Testis (tissue), 2 donors: ENCODE measurements at regions not wholly inside any gene's neighbourhood (a gene's known extent, or its start where the extent isn't known, plus 50 kb on each side); places are given as distances from the start of the nearest gene placed in this dataset.

Experiments used
- DNase-seq: peaks from one replicate; pipeline ENCODE4 v3.0.0-alpha.2; 2019
- H3K27ac ChIP-seq, 2 donors: fragments of 200-600 bp; sonication (generic); one replicate each; pipeline ENCODE4 v1.5.1; 2019
- H3K27me3 ChIP-seq: fragments of 200-600 bp; sonication (generic); one replicate; pipeline ENCODE4 v1.5.1; 2019
- H3K36me3 ChIP-seq: fragments of 200-600 bp; sonication (generic); one replicate; pipeline ENCODE4 v1.5.1; 2017; ENCODE audit warnings: low read depth; ENCODE audit errors: missing control alignments
- H3K4me1 ChIP-seq: fragments of 200-600 bp; sonication (generic); one replicate; pipeline ENCODE4 v1.5.1; 2019
- H3K4me3 ChIP-seq, 2 donors: fragments of 200-600 bp; sonication (generic); one replicate each; pipeline ENCODE4 v1.5.1; 2017 to 2019
- H3K9me3 ChIP-seq: fragments of 200-600 bp; sonication (generic); one replicate; pipeline ENCODE4 v1.5.1; 2017
- CTCF ChIP-seq, 3 experiments: fragments of 450-650 bp in 2 of 3; fragments of 200-600 bp in 1 of 3; sonication (generic) in 1 of 3; IDR thresholded peaks; one replicate each; pipeline ENCODE4 v1.5.1; 2016 to 2019; ENCODE audit warnings: antibody characterized with exemption in 3 of 3, mild to moderate bottlenecking in 2 of 3, moderate library complexity in 1 of 3
- POLR2A ChIP-seq: fragments of 450-650 bp; IDR thresholded peaks from one replicate; pipeline ENCODE4 v1.6.1; 2017; ENCODE audit warnings: antibody characterized with exemption, mild to moderate bottlenecking, moderate library complexity
- WGBS, 2 donors: methylation state at CpG; one replicate each; pipeline ENCODE4 v1.1.5; 2018; 5-methylcytosine and 5-hydroxymethylcytosine counted together
- intact Hi-C: fragments of 100-400 bp; cut with DNase I; formaldehyde crosslinking; loops from one replicate; pipeline ENCODE4 v1.15.1; 2023; ENCODE audit warnings: low total_unique reads

GRCh38 chr6:153927867-153928266 lies 111.2 kb upstream of the OPRM1 start:
- Histone ChIP-seq H3K27me3 (no peaks in the 10 kb centered on the region), H3K9me3 (no peaks in the 10 kb centered on the region), H3K36me3 (no peaks in the 10 kb centered on the region), H3K4me1 (no peaks in the 10 kb centered on the region), H3K27ac (no peak overlapping the region), H3K4me3 (no peak overlapping the region)
- intact Hi-C loops: no loop called here
- TF ChIP-seq CTCF (IDR thresholded peaks at IDR 0.05) (no peak), POLR2A (no peak)
- DNase-seq: no peak
- 93 to 97% methylated on average over 1 of the region's 1 CpG for WGBS, 2 donors

- 65 to 66% methylated on average over 8 of the region's 8 CpGs for WGBS, 2 donors
- Histone ChIP-seq H3K4me1 (no peaks in the 10 kb centered on the region), H3K9me3 (no peaks in the 10 kb centered on the region), H3K4me3 (no peak overlapping the region), H3K27ac (no peak overlapping the region), H3K27me3 (no peaks in the 10 kb centered on the region), H3K36me3 (no peaks in the 10 kb centered on the region)
- no peak for TF ChIP-seq POLR2A
- no peak for TF ChIP-seq CTCF (IDR thresholded peaks at IDR 0.05)
- intact Hi-C loops: no loop called here
- DNase-seq: no peak
Measured at GRCh38 chr6:153898360-153899059, 140.5 kb upstream of the OPRM1 start.

GRCh38 chr6:153882411-153882810 lies 156.6 kb upstream of the OPRM1 start:
- intact Hi-C loops: no loop called here
- TF ChIP-seq POLR2A (no peak), CTCF (IDR thresholded peaks at IDR 0.05) (no peak)

GRCh38 chr6:153873541-153873940 lies 165.5 kb upstream of the OPRM1 start:
- TF ChIP-seq POLR2A (no peak), CTCF (IDR thresholded peaks at IDR 0.05) (no peak)

More at GRCh38 chr6:153882411-153882810, 156.6 kb upstream of the OPRM1 start:
- no peaks in the 10 kb centered on the region for H3K4me1 ChIP-seq
- H3K4me3 ChIP-seq: no peak overlapping the region
- H3K27me3 ChIP-seq: no peaks in the 10 kb centered on the region
- H3K9me3 ChIP-seq: no peaks in the 10 kb centered on the region
- H3K36me3 ChIP-seq: no peaks in the 10 kb centered on the region
- no peak for DNase-seq
- H3K27ac ChIP-seq: no peak overlapping the region

GRCh38 chr6:153872946-153873345 lies 166.1 kb upstream of the OPRM1 start:
- intact Hi-C loops: no loop called here
- Histone ChIP-seq H3K4me1 (no peaks in the 10 kb centered on the region), H3K27ac (no peak overlapping the region), H3K27me3 (no peaks in the 10 kb centered on the region), H3K36me3 (no peaks in the 10 kb centered on the region), H3K9me3 (no peaks in the 10 kb centered on the region), H3K4me3 (no peak overlapping the region)
- 91 to 93% methylated on average over 2 of the region's 2 CpGs for WGBS, 2 donors
- no peak for TF ChIP-seq CTCF (IDR thresholded peaks at IDR 0.05)
- no peak for TF ChIP-seq POLR2A
- DNase-seq: no peak

More at GRCh38 chr6:153873541-153873940, 165.5 kb upstream of the OPRM1 start:
- WGBS, 2 donors: 93 to 96% methylated on average over 3 of the region's 3 CpGs
- no peaks in the 10 kb centered on the region for H3K9me3 ChIP-seq
- intact Hi-C loops: no loop called here
- H3K27me3 ChIP-seq: no peaks in the 10 kb centered on the region
- no peak overlapping the region for H3K27ac ChIP-seq
- H3K36me3 ChIP-seq: no peaks in the 10 kb centered on the region
- no peaks in the 10 kb centered on the region for H3K4me1 ChIP-seq
- DNase-seq: no peak
- H3K4me3 ChIP-seq: no peak overlapping the region
